Testis (tissue), 2 donors: ENCODE measurements at regions not wholly inside any gene's neighbourhood (a gene's known extent, or its start where the extent isn't known, plus 50 kb on each side); places are given as distances from the start of the nearest gene placed in this dataset.
"Not testable (repeated sequence)": the region's sequence is repeated elsewhere in the genome, so short reads cannot be mapped to it uniquely, and the experiment has no call there.

Experiments used
- DNase-seq: peaks from one replicate; pipeline ENCODE4 v3.0.0-alpha.2; 2019
- H3K27ac ChIP-seq, 2 donors: fragments of 200-600 bp; sonication (generic); one replicate each; pipeline ENCODE4 v1.5.1; 2019
- H3K27me3 ChIP-seq: fragments of 200-600 bp; sonication (generic); one replicate; pipeline ENCODE4 v1.5.1; 2019
- H3K36me3 ChIP-seq: fragments of 200-600 bp; sonication (generic); one replicate; pipeline ENCODE4 v1.5.1; 2017; ENCODE audit warnings: low read depth; ENCODE audit errors: missing control alignments
- H3K4me1 ChIP-seq: fragments of 200-600 bp; sonication (generic); one replicate; pipeline ENCODE4 v1.5.1; 2019
- H3K4me3 ChIP-seq, 2 donors: fragments of 200-600 bp; sonication (generic); one replicate each; pipeline ENCODE4 v1.5.1; 2017 to 2019
- H3K9me3 ChIP-seq: fragments of 200-600 bp; sonication (generic); one replicate; pipeline ENCODE4 v1.5.1; 2017
- POLR2A ChIP-seq: fragments of 450-650 bp; IDR thresholded peaks from one replicate; pipeline ENCODE4 v1.6.1; 2017; ENCODE audit warnings: antibody characterized with exemption, mild to moderate bottlenecking, moderate library complexity
- WGBS, 2 donors: methylation state at CpG; one replicate each; pipeline ENCODE4 v1.1.5; 2018; 5-methylcytosine and 5-hydroxymethylcytosine counted together
- intact Hi-C: fragments of 100-400 bp; cut with DNase I; formaldehyde crosslinking; loops from one replicate; pipeline ENCODE4 v1.15.1; 2023; ENCODE audit warnings: low total_unique reads
- TF ChIP-seq, protein P1 (sequence below), 3 experiments: fragments of 450-650 bp in 2 of 3; fragments of 200-600 bp in 1 of 3; sonication (generic) in 1 of 3; IDR thresholded peaks; one replicate each; pipeline ENCODE4 v1.5.1; 2016 to 2019; ENCODE audit warnings: antibody characterized with exemption in 3 of 3, mild to moderate bottlenecking in 2 of 3, moderate library complexity in 1 of 3

DNA sequence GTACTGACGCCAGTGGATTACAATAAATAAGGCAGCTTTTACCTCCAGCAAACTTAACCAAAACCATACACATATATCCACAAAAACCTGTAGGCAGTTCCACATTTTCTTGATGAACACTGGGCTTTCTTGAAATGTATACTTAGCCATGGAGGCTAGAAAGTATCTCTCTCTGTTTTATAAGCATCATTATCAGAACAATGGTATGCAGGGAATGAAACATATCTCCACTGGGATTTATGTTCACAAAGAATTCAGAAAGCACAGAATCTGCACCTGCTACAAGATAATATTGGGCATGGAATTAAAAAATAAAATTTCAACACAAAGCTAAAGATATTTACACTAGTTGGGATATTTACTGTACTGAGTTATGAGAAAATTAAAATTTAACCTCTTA is 126.1 kb upstream of the RASA1 start:
- H3K9me3 ChIP-seq, result no peaks in the 10 kb centered on the region

DNA sequence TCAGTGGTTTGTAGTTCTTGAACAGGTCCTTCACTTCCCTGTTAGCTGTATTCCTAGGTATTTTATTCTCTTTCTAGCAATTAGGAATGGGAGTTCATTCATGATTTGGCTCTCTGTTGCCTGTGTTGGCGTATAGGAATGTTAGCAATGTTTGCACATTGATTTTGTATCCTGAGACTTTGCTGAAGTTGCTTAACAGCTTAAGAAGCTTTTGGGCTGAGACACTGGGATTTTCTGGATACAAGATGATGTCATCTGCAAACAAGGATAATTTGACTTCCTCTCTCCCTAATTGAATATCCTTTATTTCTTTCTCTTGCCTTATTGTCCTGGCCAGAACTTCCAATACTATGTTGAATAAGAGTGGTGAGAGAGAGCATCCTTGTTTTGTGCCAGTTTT is 121.8 kb upstream of the RASA1 start:
- H3K9me3 ChIP-seq, H3K36me3 ChIP-seq, H3K4me3 ChIP-seq, intact Hi-C loops, H3K27me3 ChIP-seq, H3K27ac ChIP-seq, DNase-seq, H3K4me1 ChIP-seq: not testable (repeated sequence)
- WGBS, 2 donors, result 60 to 79% methylated on average over 1 of the region's 1 CpG

More for the DNA sequence above, 126.1 kb upstream of the RASA1 start:
- Histone ChIP-seq H3K27ac (no peak overlapping the region), H3K4me1 (peaks cover 18% of the 10 kb centered on the region), H3K36me3 (no peaks in the 10 kb centered on the region), H3K27me3 (no peaks in the 10 kb centered on the region), H3K4me3 (no peak overlapping the region)
- WGBS, 2 donors, result 58 to 75% methylated on average over 1 of the region's 1 CpG
- no peak for DNase-seq
- intact Hi-C loops, result no loop called here
- TF ChIP-seq, protein P1, sequence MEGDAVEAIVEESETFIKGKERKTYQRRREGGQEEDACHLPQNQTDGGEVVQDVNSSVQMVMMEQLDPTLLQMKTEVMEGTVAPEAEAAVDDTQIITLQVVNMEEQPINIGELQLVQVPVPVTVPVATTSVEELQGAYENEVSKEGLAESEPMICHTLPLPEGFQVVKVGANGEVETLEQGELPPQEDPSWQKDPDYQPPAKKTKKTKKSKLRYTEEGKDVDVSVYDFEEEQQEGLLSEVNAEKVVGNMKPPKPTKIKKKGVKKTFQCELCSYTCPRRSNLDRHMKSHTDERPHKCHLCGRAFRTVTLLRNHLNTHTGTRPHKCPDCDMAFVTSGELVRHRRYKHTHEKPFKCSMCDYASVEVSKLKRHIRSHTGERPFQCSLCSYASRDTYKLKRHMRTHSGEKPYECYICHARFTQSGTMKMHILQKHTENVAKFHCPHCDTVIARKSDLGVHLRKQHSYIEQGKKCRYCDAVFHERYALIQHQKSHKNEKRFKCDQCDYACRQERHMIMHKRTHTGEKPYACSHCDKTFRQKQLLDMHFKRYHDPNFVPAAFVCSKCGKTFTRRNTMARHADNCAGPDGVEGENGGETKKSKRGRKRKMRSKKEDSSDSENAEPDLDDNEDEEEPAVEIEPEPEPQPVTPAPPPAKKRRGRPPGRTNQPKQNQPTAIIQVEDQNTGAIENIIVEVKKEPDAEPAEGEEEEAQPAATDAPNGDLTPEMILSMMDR (IDR thresholded peaks at IDR 0.05), result no peak
- no peak for TF ChIP-seq POLR2A

DNA sequence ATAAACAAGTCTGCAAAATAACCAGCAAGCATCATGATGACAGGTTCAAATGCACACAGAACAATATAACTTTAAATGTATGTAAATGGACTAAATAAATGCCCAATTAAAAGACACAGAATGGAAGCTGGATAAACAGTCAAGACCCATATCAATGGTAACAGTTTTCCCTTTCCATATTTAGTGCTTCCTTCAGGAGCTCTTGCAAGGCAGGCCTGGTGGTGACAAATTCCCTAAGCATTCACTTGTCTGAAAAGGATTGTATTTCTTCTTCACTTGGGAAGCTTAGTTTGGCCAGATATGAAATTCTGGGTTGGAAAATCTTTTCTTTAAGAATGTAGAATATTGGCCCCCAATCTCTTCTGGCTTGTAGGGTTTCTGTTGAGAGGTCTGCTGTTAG is 120.2 kb upstream of the RASA1 start:
- H3K27ac ChIP-seq, result no peak overlapping the region
- H3K4me1 ChIP-seq, result no peaks in the 10 kb centered on the region
- DNase-seq, result no peak
- H3K36me3 ChIP-seq, result no peaks in the 10 kb centered on the region
- H3K9me3 ChIP-seq, result no peaks in the 10 kb centered on the region
- H3K4me3 ChIP-seq, result no peak overlapping the region
- TF ChIP-seq POLR2A, result no peak
- TF ChIP-seq, protein P1 (IDR thresholded peaks at IDR 0.05), result no peak
- intact Hi-C loops, result no loop called here
- H3K27me3 ChIP-seq, result no peaks in the 10 kb centered on the region

DNA sequence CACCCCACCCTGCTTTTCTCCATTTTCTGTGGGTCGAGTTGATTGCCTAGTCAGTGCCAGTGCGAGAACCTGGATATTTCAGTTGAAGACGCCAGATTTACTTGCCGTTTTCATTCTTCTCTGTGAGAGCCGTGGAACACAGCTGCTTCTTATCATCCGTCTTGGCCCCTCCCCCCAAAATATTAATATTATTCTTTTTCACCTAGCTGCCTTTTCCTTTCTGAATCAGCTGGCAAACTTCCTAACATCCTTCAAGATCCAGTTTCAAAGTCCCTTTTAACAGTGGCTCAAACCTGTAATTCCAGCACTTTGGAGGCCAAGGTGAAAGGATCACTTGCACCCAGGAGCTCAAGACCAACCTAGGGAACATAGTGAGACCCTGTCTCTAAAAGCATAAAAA is 117.1 kb upstream of the RASA1 start:
- WGBS, 2 donors, result 46 to 63% methylated on average over 6 of the region's 6 CpGs
- DNase-seq, result no peak
- Histone ChIP-seq H3K9me3 (no peaks in the 10 kb centered on the region), H3K27ac (no peak overlapping the region), H3K27me3 (no peaks in the 10 kb centered on the region), H3K4me1 (no peaks in the 10 kb centered on the region), H3K36me3 (no peaks in the 10 kb centered on the region), H3K4me3 (no peak overlapping the region)
- TF ChIP-seq, protein P1 (IDR thresholded peaks at IDR 0.05), result no peak
- no peak for TF ChIP-seq POLR2A
- intact Hi-C loops, result no loop called here

DNA sequence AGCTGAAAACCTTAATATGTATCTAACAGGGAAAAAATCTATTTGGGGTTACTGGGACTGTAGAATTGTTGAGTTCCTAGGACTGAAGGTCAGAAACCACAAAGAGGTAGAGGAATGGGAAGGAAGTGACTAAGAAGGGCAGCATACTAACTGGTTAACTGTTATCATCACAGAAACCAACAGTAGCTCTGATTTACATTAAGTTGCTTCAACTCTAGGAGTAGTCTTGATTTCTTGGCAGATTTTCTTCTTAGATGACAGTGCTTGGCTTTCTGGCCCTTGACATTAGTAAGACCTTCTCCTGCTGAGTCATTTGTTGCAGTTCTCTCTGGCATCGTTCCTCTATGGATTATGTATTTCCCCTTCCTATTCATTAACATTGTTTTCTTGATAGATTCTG is 116.1 kb upstream of the RASA1 start:
- 35 to 71% methylated on average over 1 of the region's 1 CpG for WGBS, 2 donors
- TF ChIP-seq POLR2A, result no peak
- TF ChIP-seq, protein P1 (IDR thresholded peaks at IDR 0.05), result no peak
- no peaks in the 10 kb centered on the region for H3K4me1 ChIP-seq
- no peaks in the 10 kb centered on the region for H3K27me3 ChIP-seq
- H3K36me3 ChIP-seq, result no peaks in the 10 kb centered on the region
- no peak overlapping the region for H3K4me3 ChIP-seq
- no peak overlapping the region for H3K27ac ChIP-seq
- DNase-seq, result no peak
- no peaks in the 10 kb centered on the region for H3K9me3 ChIP-seq
- intact Hi-C loops, result no loop called here
